Stomach (tissue), 4 donors: ENCODE measurements at regions not wholly inside any gene's neighbourhood (a gene's known extent, or its start where the extent isn't known, plus 50 kb on each side); places are given as distances from the start of the nearest gene placed in this dataset.

ENCODE experiments used
- EP300 ChIP-seq: sonication (generic); formaldehyde crosslinking; IDR thresholded peaks from one replicate; pipeline ENCODE4 v1.6.1; 2017; ENCODE audit warnings: antibody characterized with exemption
- POLR2A ChIP-seq, 4 donors: fragments of 450-650 bp; IDR thresholded peaks; one replicate each; pipeline ENCODE4 v1.6.1; 2016; ENCODE audit warnings: antibody characterized with exemption in 4 of 4, control low read depth in 2 of 4, mild to moderate bottlenecking in 1 of 4, moderate library complexity in 1 of 4
- POLR2AphosphoS5 ChIP-seq, 3 donors: sonication (generic); formaldehyde crosslinking; IDR thresholded peaks; one replicate each; pipeline ENCODE4 v1.6.1; 2016; ENCODE audit warnings: antibody characterized with exemption in 3 of 3
- TF ChIP-seq, protein P1 (sequence below), 7 experiments: fragments of 450-650 bp in 4 of 7; fragments of 200-600 bp in 3 of 7; sonication (generic) in 3 of 7; IDR thresholded peaks; one replicate each; pipeline ENCODE4 v1.5.1; 2016 to 2019; ENCODE audit warnings: antibody characterized with exemption in 7 of 7, control low read depth in 2 of 7, mild to moderate bottlenecking in 1 of 7

DNA sequence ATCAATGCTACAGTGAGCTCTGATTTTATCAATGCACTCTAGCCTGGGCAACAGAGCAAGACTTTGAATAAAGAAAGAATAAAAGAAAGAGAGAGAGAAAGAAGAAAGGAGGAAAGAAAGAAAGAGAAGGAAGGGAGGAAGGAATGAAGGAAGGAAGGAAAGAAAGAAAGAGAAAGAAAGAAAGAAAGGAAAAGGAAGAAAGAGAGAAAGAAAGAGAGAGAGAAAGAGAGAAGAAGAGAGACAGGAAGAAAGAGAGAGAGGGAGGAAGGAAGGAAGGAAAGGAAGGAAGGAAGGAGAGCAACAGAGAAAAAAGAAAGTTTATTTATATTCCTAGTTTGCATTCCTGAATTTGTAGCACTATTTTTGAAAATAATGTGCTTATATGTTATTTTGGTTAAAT lies 52.3 kb upstream of the ITGA11 start:
- TF ChIP-seq, protein P1, sequence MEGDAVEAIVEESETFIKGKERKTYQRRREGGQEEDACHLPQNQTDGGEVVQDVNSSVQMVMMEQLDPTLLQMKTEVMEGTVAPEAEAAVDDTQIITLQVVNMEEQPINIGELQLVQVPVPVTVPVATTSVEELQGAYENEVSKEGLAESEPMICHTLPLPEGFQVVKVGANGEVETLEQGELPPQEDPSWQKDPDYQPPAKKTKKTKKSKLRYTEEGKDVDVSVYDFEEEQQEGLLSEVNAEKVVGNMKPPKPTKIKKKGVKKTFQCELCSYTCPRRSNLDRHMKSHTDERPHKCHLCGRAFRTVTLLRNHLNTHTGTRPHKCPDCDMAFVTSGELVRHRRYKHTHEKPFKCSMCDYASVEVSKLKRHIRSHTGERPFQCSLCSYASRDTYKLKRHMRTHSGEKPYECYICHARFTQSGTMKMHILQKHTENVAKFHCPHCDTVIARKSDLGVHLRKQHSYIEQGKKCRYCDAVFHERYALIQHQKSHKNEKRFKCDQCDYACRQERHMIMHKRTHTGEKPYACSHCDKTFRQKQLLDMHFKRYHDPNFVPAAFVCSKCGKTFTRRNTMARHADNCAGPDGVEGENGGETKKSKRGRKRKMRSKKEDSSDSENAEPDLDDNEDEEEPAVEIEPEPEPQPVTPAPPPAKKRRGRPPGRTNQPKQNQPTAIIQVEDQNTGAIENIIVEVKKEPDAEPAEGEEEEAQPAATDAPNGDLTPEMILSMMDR (IDR thresholded peaks at IDR 0.05): no peak
- TF ChIP-seq POLR2AphosphoS5 (IDR thresholded peaks at IDR 0.05): no peak
- no peak for TF ChIP-seq POLR2A (IDR thresholded peaks at IDR 0.05)
- TF ChIP-seq EP300: no peak
